ENCODE measurements at regions not wholly inside any gene's neighbourhood (a gene's known extent, or its start where the extent isn't known, plus 50 kb on each side); places are given as distances from the start of the nearest gene placed in this dataset.

DNA sequence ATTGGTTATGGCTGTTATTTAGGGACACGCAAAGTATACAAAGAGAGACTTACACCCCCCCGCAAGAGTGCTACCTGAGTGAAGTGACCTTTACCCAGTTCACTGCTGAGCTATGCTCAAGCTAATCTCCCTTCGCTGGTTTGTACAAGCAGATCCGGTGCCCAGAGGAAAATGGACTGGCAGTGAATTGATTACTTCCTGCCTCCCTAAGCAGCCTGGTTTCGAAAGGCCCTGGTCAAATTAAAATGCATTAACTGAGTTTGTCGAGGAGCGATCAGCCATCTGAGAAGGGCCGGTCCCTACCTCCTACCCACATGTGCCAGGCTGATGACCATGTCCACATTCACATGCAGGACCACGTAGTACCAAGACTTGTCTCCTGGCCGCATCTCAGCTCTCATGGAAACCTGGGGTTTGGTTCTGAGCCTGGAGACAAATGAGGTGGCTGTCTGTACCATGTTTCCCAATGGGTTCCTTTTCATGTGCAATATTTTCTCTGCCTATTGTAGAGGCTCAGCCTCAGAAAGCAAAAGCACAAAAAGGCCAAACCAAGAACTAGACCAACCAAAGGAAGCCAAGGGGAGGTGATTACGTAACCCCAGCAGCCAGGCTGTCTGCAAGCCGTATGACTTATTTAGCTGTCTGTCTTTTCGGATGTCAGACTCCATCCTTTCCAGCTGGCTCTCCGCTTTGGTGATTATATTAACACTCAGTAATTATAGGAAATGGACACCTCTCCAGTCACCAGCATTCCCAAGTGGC lies 284.7 kb upstream of the PWP1 start:
- FAIRE-seq: no peak
- intact Hi-C loops (cut with micrococcal nuclease): no loop called here
- Histone ChIP-seq H3K27me3 (ENCODE audit: control insufficient read depth in 2 of 2, insufficient read depth in 2 of 2, low read length in 2 of 2) (no peaks in the 10 kb centered on the region), H3K9me3 (replicated peaks; ENCODE audit: control insufficient read depth, insufficient read depth, low read length) (no peaks in the 10 kb centered on the region), H4K20me1 (replicated peaks; ENCODE audit: control insufficient read depth, extremely low read depth, insufficient read depth, low read length) (no peaks in the 10 kb centered on the region), H3K4me1 (ENCODE audit: control insufficient read depth, extremely low read depth, insufficient read depth, low read length) (no peaks in the 10 kb centered on the region), H3K36me3 (ENCODE audit: control insufficient read depth in 2 of 2, extremely low read depth in 1 of 2, insufficient read depth in 2 of 2, low read length in 2 of 2) (no peaks in the 10 kb centered on the region), H3K9ac (replicated peaks; ENCODE audit: extremely low read depth, insufficient read depth, low read length) (no peak overlapping the region), H3K9me1 (replicated peaks; ENCODE audit: control insufficient read depth, extremely low read depth, insufficient read depth, low read length) (no peaks in the 10 kb centered on the region), H3K79me2 (ENCODE audit: control insufficient read depth, insufficient read depth, low read length) (no peaks in the 10 kb centered on the region), H3K27ac (ENCODE audit: insufficient read depth, low read depth, low read length) (no peak overlapping the region), H3K4me3 (replicated peaks in 1 of 3; ENCODE audit: insufficient read depth in 1 of 3, low read depth in 1 of 3, low read length in 3 of 3) (no peak overlapping the region), H3K4me2 (ENCODE audit: insufficient read depth, low read length) (no peak overlapping the region), H2AFZ (ENCODE audit: low read depth, low read length) (no peak overlapping the region)
- TF ChIP-seq, protein P1, sequence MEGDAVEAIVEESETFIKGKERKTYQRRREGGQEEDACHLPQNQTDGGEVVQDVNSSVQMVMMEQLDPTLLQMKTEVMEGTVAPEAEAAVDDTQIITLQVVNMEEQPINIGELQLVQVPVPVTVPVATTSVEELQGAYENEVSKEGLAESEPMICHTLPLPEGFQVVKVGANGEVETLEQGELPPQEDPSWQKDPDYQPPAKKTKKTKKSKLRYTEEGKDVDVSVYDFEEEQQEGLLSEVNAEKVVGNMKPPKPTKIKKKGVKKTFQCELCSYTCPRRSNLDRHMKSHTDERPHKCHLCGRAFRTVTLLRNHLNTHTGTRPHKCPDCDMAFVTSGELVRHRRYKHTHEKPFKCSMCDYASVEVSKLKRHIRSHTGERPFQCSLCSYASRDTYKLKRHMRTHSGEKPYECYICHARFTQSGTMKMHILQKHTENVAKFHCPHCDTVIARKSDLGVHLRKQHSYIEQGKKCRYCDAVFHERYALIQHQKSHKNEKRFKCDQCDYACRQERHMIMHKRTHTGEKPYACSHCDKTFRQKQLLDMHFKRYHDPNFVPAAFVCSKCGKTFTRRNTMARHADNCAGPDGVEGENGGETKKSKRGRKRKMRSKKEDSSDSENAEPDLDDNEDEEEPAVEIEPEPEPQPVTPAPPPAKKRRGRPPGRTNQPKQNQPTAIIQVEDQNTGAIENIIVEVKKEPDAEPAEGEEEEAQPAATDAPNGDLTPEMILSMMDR (IDR thresholded peaks at IDR 0.05; ENCODE audit: extremely low read depth in 1 of 2, insufficient read depth in 1 of 2, low read depth in 1 of 2, low read length in 2 of 2): no peak
- TF ChIP-seq POLR2A (IDR thresholded peaks at IDR 0.05; ENCODE audit: low read depth, low read length) (no peak), POLR2AphosphoS5 (IDR thresholded peaks at IDR 0.05; ENCODE audit: insufficient read depth, low read depth, low read length) (no peak), MYC (IDR thresholded peaks at IDR 0.05; ENCODE audit: low read depth, low read length) (no peak)
- ChIA-PET CTCF (interaction anchor here (1.2 to 10.8 kb wide), 3 partner anchors 207 to 276 kb away, joined by 3 to 259 read pairs (median 7); no protein-coding TSS in a partner anchor), POLR2A (no interaction called here)
- dilution Hi-C loops (cut with MboI; ENCODE audit: extremely low pct_ligation_motif_present, low sequenced_read_pairs): no loop called here
- DNase-seq (ENCODE audit: low read depth, low spot score): no peak
- BruUV-seq (replicated peaks): no TSS peak
